Skeletal muscle tissue (tissue), 3 donors: ENCODE measurements at regions not wholly inside any gene's neighbourhood (a gene's known extent, or its start where the extent isn't known, plus 50 kb on each side); places are given as distances from the start of the nearest gene placed in this dataset.

ENCODE experiments used
- H3K27ac ChIP-seq: one replicate; pipeline ENCODE4 v1.7.0; 2013; ENCODE audit warnings: mild to moderate bottlenecking, low read depth, low read length, inconsistent platforms
- H3K27me3 ChIP-seq, 3 donors: one replicate each; pipeline ENCODE4 v1.7.0; 2013; ENCODE audit warnings: low read length in 3 of 3; ENCODE audit not compliant: control insufficient read depth in 3 of 3, insufficient read depth in 3 of 3
- H3K36me3 ChIP-seq, 3 donors: one replicate each; pipeline ENCODE4 v1.7.0; 2013; ENCODE audit warnings: low read length in 3 of 3; ENCODE audit not compliant: control insufficient read depth in 3 of 3, insufficient read depth in 3 of 3
- H3K4me1 ChIP-seq, 3 donors: one replicate each; pipeline ENCODE4 v1.7.0; 2013; ENCODE audit warnings: low read length in 3 of 3, mild to moderate bottlenecking in 3 of 3; ENCODE audit not compliant: control insufficient read depth in 3 of 3, insufficient read depth in 3 of 3
- H3K4me3 ChIP-seq, 3 donors: one replicate each; pipeline ENCODE4 v1.7.0; 2013; ENCODE audit warnings: low read length in 3 of 3
- H3K9ac ChIP-seq, 3 donors: one replicate each; pipeline ENCODE4 v1.7.0; 2013; ENCODE audit warnings: low read length in 3 of 3, mild to moderate bottlenecking in 3 of 3, moderate library complexity in 2 of 3, low read depth in 1 of 3
- H3K9me3 ChIP-seq, 3 donors: one replicate each; pipeline ENCODE4 v1.7.0; 2013; ENCODE audit warnings: low read length in 3 of 3; ENCODE audit not compliant: control insufficient read depth in 3 of 3
- donor health status: Osteomylitis.

DNA sequence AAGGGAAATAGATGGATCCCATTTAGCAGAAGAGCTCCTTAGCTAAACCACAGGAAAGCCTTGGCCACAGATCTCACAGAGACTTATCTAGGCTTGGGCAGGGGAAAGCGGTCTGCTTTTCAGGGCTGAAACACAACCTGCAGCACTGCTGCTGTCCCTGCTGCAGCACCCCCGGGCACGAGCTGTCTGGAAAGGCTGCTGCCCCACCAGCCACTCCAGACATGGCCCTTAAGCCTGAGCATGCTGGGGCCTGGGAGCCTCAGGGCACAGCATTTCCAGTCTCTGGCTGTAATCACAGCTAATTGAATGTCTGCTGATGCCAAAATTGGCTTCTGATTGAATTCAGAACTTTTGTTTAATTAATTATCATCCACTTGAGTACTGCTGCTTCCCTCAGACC is 115.0 kb downstream of the TMPRSS5 start:
- H3K4me1 ChIP-seq, result peaks cover 0 to 4% (median 0%) of the 10 kb centered on the region in 3 donors
- H3K4me3 ChIP-seq, result no peak overlapping the region

GRCh38 chr11:113587308-113587739 is 112.1 kb upstream of the DRD2 start:
- no peak overlapping the region for H3K9ac ChIP-seq
- H3K9me3 ChIP-seq, result no peaks in the 10 kb centered on the region
- H3K27me3 ChIP-seq, result no peaks in the 10 kb centered on the region
- no peak overlapping the region for H3K27ac ChIP-seq
- H3K4me1 ChIP-seq, result no peaks in the 10 kb centered on the region
- H3K36me3 ChIP-seq, result peaks cover 0 to 3% (median 0%) of the 10 kb centered on the region in 3 donors
- H3K4me3 ChIP-seq, result no peak overlapping the region

More for the DNA sequence above, 115.0 kb downstream of the TMPRSS5 start:
- Histone ChIP-seq H3K9ac (no peak overlapping the region), H3K27ac (no peak overlapping the region), H3K27me3 (no peaks in the 10 kb centered on the region), H3K36me3 (no peaks in the 10 kb centered on the region), H3K9me3 (peaks cover 0 to 4% (median 0%) of the 10 kb centered on the region in 3 donors)

DNA sequence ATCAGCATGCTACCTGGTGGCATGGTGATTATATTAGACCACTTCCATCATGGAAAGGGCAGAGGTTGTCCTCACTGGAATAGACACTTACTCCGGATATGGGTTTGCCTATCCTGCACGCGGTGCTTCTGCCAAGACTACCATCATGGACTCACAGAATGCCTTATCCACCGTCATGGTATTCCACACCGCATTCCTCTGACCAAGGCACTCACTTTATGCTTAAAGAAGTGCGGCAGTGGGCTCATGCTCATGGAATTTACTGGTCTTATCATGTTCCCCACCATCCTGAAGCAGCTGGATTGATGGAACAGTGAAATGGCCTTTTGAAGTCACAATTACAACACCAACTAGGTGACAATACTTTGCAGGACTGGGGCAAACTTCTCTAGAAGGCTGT is 109.2 kb upstream of the DRD2 start:
- no peak overlapping the region for H3K9ac ChIP-seq

DNA sequence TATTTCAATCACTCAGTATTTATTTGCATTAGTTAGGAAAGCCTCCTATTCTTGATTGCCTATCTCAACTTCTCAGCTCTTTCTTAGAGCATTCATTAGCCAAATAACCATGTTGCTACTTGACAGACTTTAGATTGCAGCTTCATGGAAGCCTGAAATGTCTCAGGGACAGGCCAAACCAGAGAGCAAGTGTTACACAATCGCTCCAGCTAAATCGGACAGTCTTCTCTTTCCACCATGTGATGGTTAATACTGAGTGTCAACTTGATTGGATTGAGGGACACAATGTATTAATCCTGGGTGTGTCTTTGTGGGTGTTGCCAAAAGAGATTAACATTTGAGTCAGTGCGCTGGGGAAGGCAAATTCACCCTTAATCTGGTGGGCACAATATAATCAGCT is 106.5 kb upstream of the DRD2 start:
- H3K4me1 ChIP-seq, result no peaks in the 10 kb centered on the region
- H3K9ac ChIP-seq, result no peak overlapping the region
- no peaks in the 10 kb centered on the region for H3K9me3 ChIP-seq
- H3K36me3 ChIP-seq, result peaks cover 0 to 3% (median 0%) of the 10 kb centered on the region in 3 donors
- no peak overlapping the region for H3K4me3 ChIP-seq
- H3K27ac ChIP-seq, result no peak overlapping the region
- no peaks in the 10 kb centered on the region for H3K27me3 ChIP-seq

More for the DNA sequence above, 109.2 kb upstream of the DRD2 start:
- H3K27me3 ChIP-seq, result no peaks in the 10 kb centered on the region
- no peak overlapping the region for H3K27ac ChIP-seq
- H3K4me3 ChIP-seq, result no peak overlapping the region
- no peaks in the 10 kb centered on the region for H3K9me3 ChIP-seq
- H3K36me3 ChIP-seq, result peaks cover 0 to 3% (median 0%) of the 10 kb centered on the region in 3 donors
- no peaks in the 10 kb centered on the region for H3K4me1 ChIP-seq

- Histone ChIP-seq H3K4me1 (no peaks in the 10 kb centered on the region), H3K27ac (no peak overlapping the region), H3K27me3 (no peaks in the 10 kb centered on the region), H3K9ac (no peak overlapping the region), H3K36me3 (peaks cover 0 to 3% (median 0%) of the 10 kb centered on the region in 3 donors), H3K9me3 (no peaks in the 10 kb centered on the region), H3K4me3 (no peak overlapping the region)
Measured at GRCh38 chr11:113579292-113579940, 104.2 kb upstream of the DRD2 start.

GRCh38 chr11:113578715-113579250 is 103.6 kb upstream of the DRD2 start:
- Histone ChIP-seq H3K4me1 (no peaks in the 10 kb centered on the region), H3K4me3 (no peak overlapping the region), H3K36me3 (peaks cover 0 to 3% (median 0%) of the 10 kb centered on the region in 3 donors), H3K27me3 (no peaks in the 10 kb centered on the region), H3K9ac (no peak overlapping the region), H3K27ac (no peak overlapping the region), H3K9me3 (no peaks in the 10 kb centered on the region)

DNA sequence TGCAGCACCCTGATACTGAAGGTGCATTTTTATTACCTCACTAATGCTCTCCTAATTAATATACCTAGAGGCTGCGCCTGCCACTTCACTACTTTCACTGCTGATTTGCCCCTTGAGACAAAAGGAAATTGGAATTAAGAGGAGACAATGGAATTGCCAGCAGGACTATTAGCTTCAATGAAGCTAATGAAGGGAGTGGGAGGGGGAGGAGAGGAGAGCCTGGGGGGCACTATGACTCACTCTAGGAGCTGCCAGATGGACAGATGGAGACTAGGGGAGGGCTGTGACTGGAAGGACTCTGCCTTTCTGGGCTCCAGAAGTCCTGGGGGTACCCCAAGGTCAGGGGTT is 102.8 kb upstream of the DRD2 start:
- no peaks in the 10 kb centered on the region for H3K27me3 ChIP-seq
- H3K36me3 ChIP-seq, result no peaks in the 10 kb centered on the region
- no peak overlapping the region for H3K9ac ChIP-seq
- no peaks in the 10 kb centered on the region for H3K4me1 ChIP-seq
- no peaks in the 10 kb centered on the region for H3K9me3 ChIP-seq
- no peak overlapping the region for H3K27ac ChIP-seq
- no peak overlapping the region for H3K4me3 ChIP-seq

GRCh38 chr11:113577356-113578032 is 102.3 kb upstream of the DRD2 start:
- Histone ChIP-seq H3K4me3 (no peak overlapping the region), H3K27me3 (no peaks in the 10 kb centered on the region), H3K9me3 (no peaks in the 10 kb centered on the region), H3K4me1 (no peaks in the 10 kb centered on the region), H3K27ac (no peak overlapping the region), H3K9ac (no peak overlapping the region), H3K36me3 (no peaks in the 10 kb centered on the region)

GRCh38 chr11:113574586-113574985 is 99.4 kb upstream of the DRD2 start:
- no peak overlapping the region for H3K9ac ChIP-seq
- H3K36me3 ChIP-seq, result no peaks in the 10 kb centered on the region
- no peaks in the 10 kb centered on the region for H3K27me3 ChIP-seq
- no peaks in the 10 kb centered on the region for H3K4me1 ChIP-seq
- no peak overlapping the region for H3K27ac ChIP-seq
- no peak overlapping the region for H3K4me3 ChIP-seq
- no peaks in the 10 kb centered on the region for H3K9me3 ChIP-seq

- Histone ChIP-seq H3K27ac (no peak overlapping the region), H3K36me3 (no peaks in the 10 kb centered on the region), H3K27me3 (no peaks in the 10 kb centered on the region), H3K4me1 (no peaks in the 10 kb centered on the region), H3K9me3 (no peaks in the 10 kb centered on the region), H3K4me3 (no peak overlapping the region), H3K9ac (no peak overlapping the region)
Measured at GRCh38 chr11:113574171-113574570, 99.0 kb upstream of the DRD2 start.
